AG04450 (cell line): ENCODE measurements at regions not wholly inside any gene's neighbourhood (a gene's known extent, or its start where the extent isn't known, plus 50 kb on each side); places are given as distances from the start of the nearest gene placed in this dataset.
"Not testable (repeated sequence)": the region's sequence is repeated elsewhere in the genome, so short reads cannot be mapped to it uniquely, and the experiment has no call there.

Experiments
- CTCF ChIA-PET: fragments of 300-600, 350-600 bp; formaldehyde crosslinking; extraction: SDS; loops from one replicate; lab custom pipeline; 2022; ENCODE audit warnings: antibody characterized with exemption, inconsistent platforms; lab: Charles Lee
- POLR2A ChIA-PET: fragments of 350-600 bp; formaldehyde crosslinking; extraction: SDS; loops from one replicate; lab custom pipeline; 2021; ENCODE audit warnings: antibody characterized with exemption, inconsistent platforms; lab: Yijun Ruan, JAX
- DNase-seq: peaks from one replicate; pipeline ENCODE4 v3.0.0-alpha.2; 2011; ENCODE audit warnings: low read depth, low spot score
- H3K27ac ChIP-seq: one replicate; pipeline ENCODE4 v1.5.1; 2012; ENCODE audit warnings: low read depth, low read length, control low read depth
- H3K27me3 ChIP-seq: one replicate; pipeline ENCODE4 v1.6.0; 2012; ENCODE audit warnings: low read length; ENCODE audit not compliant: control insufficient read depth, insufficient read depth
- H3K4me3 ChIP-seq: 2 replicates; pipeline ENCODE4 v1.5.1; 2011; ENCODE audit warnings: mild to moderate bottlenecking, low read depth, low read length, control low read depth
- H3K9me3 ChIP-seq: 2 replicates; pipeline ENCODE4 v1.5.1; 2012; ENCODE audit warnings: low read length; ENCODE audit not compliant: control insufficient read depth, insufficient read depth
- CTCF ChIP-seq: IDR thresholded peaks from 2 replicates; pipeline ENCODE4 v1.5.1; 2011; ENCODE audit warnings: low read depth, low read length, control low read depth, inconsistent platforms

GRCh38 chr1:78329475-78329874, 161.3 kb upstream of the PTGFR start:
- H3K9me3 ChIP-seq = no peaks in the 10 kb centered on the region
- no peak for DNase-seq
- no peaks in the 10 kb centered on the region for H3K27me3 ChIP-seq
- POLR2A ChIA-PET = no interaction called here
- no peak for TF ChIP-seq CTCF
- no peak overlapping the region for H3K4me3 ChIP-seq
- CTCF ChIA-PET = no interaction called here
- no peak overlapping the region for H3K27ac ChIP-seq

- no peak overlapping the region for H3K27ac ChIP-seq
- ChIA-PET POLR2A (no interaction called here), CTCF (interaction anchor here (1.0 to 2.9 kb wide), 4 partner anchors 9 to 186 kb away, joined by 3 to 15 read pairs (median 4); no protein-coding TSS in a partner anchor)
- no peak overlapping the region for H3K4me3 ChIP-seq
- no peak for TF ChIP-seq CTCF
- DNase-seq = no peak
- H3K9me3 ChIP-seq = no peaks in the 10 kb centered on the region
- no peaks in the 10 kb centered on the region for H3K27me3 ChIP-seq
Measured at GRCh38 chr1:78331799-78332198, 159.0 kb upstream of the PTGFR start.

DNA sequence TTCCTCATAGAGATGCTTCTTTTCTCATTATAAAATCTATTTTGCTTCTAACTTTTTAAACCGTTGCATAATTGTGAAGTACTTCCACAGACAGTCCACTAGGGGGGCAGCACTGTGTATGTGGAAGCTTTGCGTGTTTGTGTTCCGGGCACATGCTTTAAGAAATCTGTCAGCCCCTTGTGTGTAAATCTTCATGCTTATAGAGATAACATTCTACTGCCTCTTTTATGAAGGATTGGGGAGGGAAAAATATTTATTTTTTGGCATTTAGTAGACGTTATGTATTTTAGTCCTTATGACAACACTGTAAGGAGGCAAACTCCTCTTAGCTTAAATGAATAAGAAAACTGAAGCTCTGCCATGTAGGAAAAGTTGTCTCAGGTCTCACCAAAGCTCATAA, 157.3 kb upstream of the PTGFR start:
- ChIA-PET CTCF (interaction anchor here (0.6 to 2.9 kb wide), 22 partner anchors 8 to 272 kb away, joined by 3 to 15 read pairs (median 3); partner anchors contain the start of gene PTGFR), POLR2A (no interaction called here)
- DNase-seq = peak; percentile 18
- Histone ChIP-seq H3K9me3 (no peaks in the 10 kb centered on the region), H3K4me3 (no peak overlapping the region), H3K27ac (no peak overlapping the region), H3K27me3 (no peaks in the 10 kb centered on the region)
- peak; percentile 81 for TF ChIP-seq CTCF

GRCh38 chr1:78334114-78334513, 156.7 kb upstream of the PTGFR start:
- ChIA-PET CTCF (interaction anchor here (0.6 to 1.9 kb wide), 18 partner anchors 8 to 253 kb away, joined by 3 to 13 read pairs (median 3); partner anchors contain the start of gene PTGFR), POLR2A (no interaction called here)
- DNase-seq = no peak
- Histone ChIP-seq H3K27me3 (no peaks in the 10 kb centered on the region), H3K4me3 (no peak overlapping the region), H3K27ac (no peak overlapping the region), H3K9me3 (no peaks in the 10 kb centered on the region)
- TF ChIP-seq CTCF = no peak

GRCh38 chr1:78334952-78335351, 155.8 kb upstream of the PTGFR start:
- Histone ChIP-seq H3K9me3 (no peaks in the 10 kb centered on the region), H3K27me3 (no peaks in the 10 kb centered on the region), H3K4me3 (no peak overlapping the region), H3K27ac (no peak overlapping the region)
- ChIA-PET POLR2A (interaction anchor here (0.6 kb wide), 1 partner anchor 142 kb away, joined by 3 read pairs; no protein-coding TSS in a partner anchor), CTCF (interaction anchor here (1.1 kb wide), 1 partner anchor 190 kb away, joined by 7 read pairs; no protein-coding TSS in a partner anchor)
- no peak for TF ChIP-seq CTCF
- no peak for DNase-seq

GRCh38 chr1:78336751-78337150, 154.0 kb upstream of the PTGFR start:
- H3K9me3 ChIP-seq, CTCF ChIA-PET, DNase-seq, H3K27ac ChIP-seq, H3K4me3 ChIP-seq, POLR2A ChIA-PET, H3K27me3 ChIP-seq: not testable (repeated sequence)
